Vagina (tissue), 2 donors: ENCODE measurements at regions not wholly inside any gene's neighbourhood (a gene's known extent, or its start where the extent isn't known, plus 50 kb on each side); places are given as distances from the start of the nearest gene placed in this dataset.

Experiments
- DNase-seq, 2 donors: peaks; one replicate each; pipeline ENCODE4 v3.0.0-alpha.2; 2017; ENCODE audit errors: extremely low spot score in 2 of 2
- H3K27ac ChIP-seq: fragments of 200-600 bp; sonication (generic); one replicate; pipeline ENCODE4 v1.5.1; 2019
- H3K27me3 ChIP-seq: fragments of 200-600 bp; sonication (generic); one replicate; pipeline ENCODE4 v1.5.1; 2019
- H3K36me3 ChIP-seq, 2 donors: fragments of 200-600 bp; sonication (generic); one replicate each; pipeline ENCODE4 v1.5.1; 2017 to 2019
- H3K4me1 ChIP-seq: fragments of 200-600 bp; sonication (generic); one replicate; pipeline ENCODE4 v1.5.1; 2019
- H3K4me3 ChIP-seq, 2 donors: fragments of 200-600 bp; sonication (generic); 1 replicate in 1 of 2; 2 replicates in 1 of 2; pipeline ENCODE4 v1.5.1; 2016 to 2019
- H3K9me3 ChIP-seq: fragments of 200-600 bp; sonication (generic); one replicate; pipeline ENCODE4 v1.5.1; 2019
- POLR2A ChIP-seq, 2 donors: fragments of 450-650 bp; IDR thresholded peaks; one replicate each; pipeline ENCODE4 v1.6.1; 2017; ENCODE audit warnings: antibody characterized with exemption in 2 of 2, mild to moderate bottlenecking in 2 of 2, moderate library complexity in 2 of 2
- POLR2AphosphoS5 ChIP-seq, 2 donors: sonication (generic); formaldehyde crosslinking; IDR thresholded peaks; one replicate each; pipeline ENCODE4 v1.9.0; 2017; ENCODE audit warnings: antibody characterized with exemption in 2 of 2, mild to moderate bottlenecking in 2 of 2, low read depth in 1 of 2; ENCODE audit not compliant: insufficient read depth in 1 of 2
- intact Hi-C: fragments of 100-400 bp; cut with DNase I; formaldehyde crosslinking; loops from one replicate; pipeline ENCODE4 v1.15.1; 2023
- TF ChIP-seq, protein P1 (sequence below), 3 experiments: fragments of 450-650 bp in 2 of 3; fragments of 200-600 bp in 1 of 3; sonication (generic) in 1 of 3; IDR thresholded peaks; one replicate each; pipeline ENCODE4 v1.5.1; 2017 to 2019; ENCODE audit warnings: antibody characterized with exemption in 3 of 3, mild to moderate bottlenecking in 2 of 3, moderate library complexity in 2 of 3

DNA sequence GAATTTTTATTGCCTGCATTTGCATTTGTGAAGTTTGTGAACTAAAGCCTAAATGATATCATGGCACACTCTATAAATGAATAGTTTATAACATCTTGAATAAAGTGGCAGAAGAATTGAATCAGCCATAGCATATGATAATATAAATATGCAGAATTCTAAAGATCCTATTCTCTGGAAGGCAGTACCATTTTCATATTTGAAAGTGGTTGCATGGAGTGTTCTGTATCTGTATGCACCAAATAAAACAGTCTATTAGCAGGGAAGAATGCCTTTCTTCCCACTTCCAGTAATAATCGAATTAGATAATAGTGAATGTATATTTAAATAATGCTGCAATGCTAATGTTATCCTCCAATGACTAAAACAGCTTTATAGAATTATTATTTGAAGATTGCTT, 57.9 kb upstream of the TRIM67 start:
- intact Hi-C loops, result no loop called here
- H3K27me3 ChIP-seq, result no peaks in the 10 kb centered on the region
- no peaks in the 10 kb centered on the region for H3K4me1 ChIP-seq
- no peak for TF ChIP-seq POLR2AphosphoS5 (IDR thresholded peaks at IDR 0.05; ENCODE audit: insufficient read depth in 1 of 2, low read depth in 1 of 2)
- TF ChIP-seq, protein P1, sequence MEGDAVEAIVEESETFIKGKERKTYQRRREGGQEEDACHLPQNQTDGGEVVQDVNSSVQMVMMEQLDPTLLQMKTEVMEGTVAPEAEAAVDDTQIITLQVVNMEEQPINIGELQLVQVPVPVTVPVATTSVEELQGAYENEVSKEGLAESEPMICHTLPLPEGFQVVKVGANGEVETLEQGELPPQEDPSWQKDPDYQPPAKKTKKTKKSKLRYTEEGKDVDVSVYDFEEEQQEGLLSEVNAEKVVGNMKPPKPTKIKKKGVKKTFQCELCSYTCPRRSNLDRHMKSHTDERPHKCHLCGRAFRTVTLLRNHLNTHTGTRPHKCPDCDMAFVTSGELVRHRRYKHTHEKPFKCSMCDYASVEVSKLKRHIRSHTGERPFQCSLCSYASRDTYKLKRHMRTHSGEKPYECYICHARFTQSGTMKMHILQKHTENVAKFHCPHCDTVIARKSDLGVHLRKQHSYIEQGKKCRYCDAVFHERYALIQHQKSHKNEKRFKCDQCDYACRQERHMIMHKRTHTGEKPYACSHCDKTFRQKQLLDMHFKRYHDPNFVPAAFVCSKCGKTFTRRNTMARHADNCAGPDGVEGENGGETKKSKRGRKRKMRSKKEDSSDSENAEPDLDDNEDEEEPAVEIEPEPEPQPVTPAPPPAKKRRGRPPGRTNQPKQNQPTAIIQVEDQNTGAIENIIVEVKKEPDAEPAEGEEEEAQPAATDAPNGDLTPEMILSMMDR (IDR thresholded peaks at IDR 0.05), result no peak
- no peak for TF ChIP-seq POLR2A (IDR thresholded peaks at IDR 0.05)
- DNase-seq, result no peak
- no peaks in the 10 kb centered on the region for H3K9me3 ChIP-seq
- H3K27ac ChIP-seq, result no peak overlapping the region
- no peaks in the 10 kb centered on the region for H3K36me3 ChIP-seq
- H3K4me3 ChIP-seq, result no peak overlapping the region

DNA sequence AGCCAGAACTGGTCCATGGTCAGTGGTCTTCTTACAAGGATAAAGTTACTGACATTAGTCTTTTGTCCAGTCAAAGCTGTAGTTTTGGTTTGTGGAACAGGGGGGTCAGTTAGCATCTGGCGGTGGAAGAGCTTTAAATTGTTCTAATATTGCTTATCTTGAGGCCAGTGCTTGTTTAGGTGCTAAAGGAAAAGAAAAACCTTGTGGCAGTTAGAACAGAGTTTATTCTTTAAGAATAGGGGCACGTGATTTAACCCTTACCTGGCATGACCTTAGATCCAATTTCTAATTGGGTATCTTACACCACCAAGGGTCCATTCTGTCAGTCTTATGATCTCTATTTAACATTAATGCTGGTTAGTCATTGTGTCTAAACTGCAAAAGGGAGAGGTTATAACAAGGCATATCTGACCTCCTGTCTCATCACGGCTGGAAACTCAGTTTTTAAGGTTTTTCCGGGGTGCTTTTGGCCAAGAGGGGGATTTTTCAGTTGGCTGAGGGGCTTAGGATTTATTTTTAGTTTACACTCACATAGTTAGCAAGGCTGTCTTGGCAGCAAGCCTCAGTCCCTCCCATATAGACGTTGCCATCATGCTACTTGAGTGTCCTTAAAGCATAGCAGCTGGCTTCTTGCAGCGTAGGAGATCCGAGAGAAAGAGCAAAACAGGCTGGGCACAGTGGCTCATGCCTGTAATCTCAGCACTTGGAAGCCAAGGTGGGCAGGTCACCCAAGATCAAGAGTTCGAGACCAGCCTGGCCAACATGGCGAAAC, 60.1 kb upstream of the FAM89A start:
- Histone ChIP-seq H3K4me1 (no peaks in the 10 kb centered on the region), H3K27me3 (no peaks in the 10 kb centered on the region), H3K4me3 (no peak overlapping the region), H3K9me3 (no peaks in the 10 kb centered on the region), H3K27ac (no peak overlapping the region), H3K36me3 (no peaks in the 10 kb centered on the region)
- DNase-seq, result peak in 1 of 2 donors; percentile 16
- intact Hi-C loops, result no loop called here
- TF ChIP-seq, protein P1 (IDR thresholded peaks at IDR 0.05), result no peak
- TF ChIP-seq POLR2A (IDR thresholded peaks at IDR 0.05), result no peak

DNA sequence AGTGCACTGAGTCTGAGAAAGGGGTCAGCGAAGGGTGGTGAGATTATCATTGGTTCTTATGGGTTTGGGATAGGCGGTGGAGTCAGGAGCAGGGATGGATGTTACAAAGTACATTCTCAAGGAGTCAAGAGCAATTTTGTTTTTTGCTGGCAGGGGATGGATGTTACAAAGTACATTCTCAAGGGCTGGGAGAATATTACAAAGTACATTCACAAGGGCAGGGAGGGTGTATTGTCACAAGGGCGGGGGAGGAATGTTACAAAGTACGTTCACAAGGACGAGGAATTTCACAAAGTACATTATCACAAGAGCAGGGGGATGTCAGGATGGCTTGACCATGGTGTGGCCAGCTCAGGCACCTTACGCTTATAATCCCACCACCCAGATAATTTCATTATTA, 59.3 kb upstream of the FAM89A start:
- no peaks in the 10 kb centered on the region for H3K9me3 ChIP-seq
- TF ChIP-seq POLR2AphosphoS5 (IDR thresholded peaks at IDR 0.05; ENCODE audit: insufficient read depth in 1 of 2, low read depth in 1 of 2) (no peak), POLR2A (IDR thresholded peaks at IDR 0.05) (no peak)
- TF ChIP-seq, protein P1 (IDR thresholded peaks at IDR 0.05), result no peak
- H3K4me3 ChIP-seq, result no peak overlapping the region
- no peak for DNase-seq
- intact Hi-C loops, result no loop called here
- no peak overlapping the region for H3K27ac ChIP-seq
- no peaks in the 10 kb centered on the region for H3K36me3 ChIP-seq
- H3K27me3 ChIP-seq, result no peaks in the 10 kb centered on the region
- no peaks in the 10 kb centered on the region for H3K4me1 ChIP-seq

DNA sequence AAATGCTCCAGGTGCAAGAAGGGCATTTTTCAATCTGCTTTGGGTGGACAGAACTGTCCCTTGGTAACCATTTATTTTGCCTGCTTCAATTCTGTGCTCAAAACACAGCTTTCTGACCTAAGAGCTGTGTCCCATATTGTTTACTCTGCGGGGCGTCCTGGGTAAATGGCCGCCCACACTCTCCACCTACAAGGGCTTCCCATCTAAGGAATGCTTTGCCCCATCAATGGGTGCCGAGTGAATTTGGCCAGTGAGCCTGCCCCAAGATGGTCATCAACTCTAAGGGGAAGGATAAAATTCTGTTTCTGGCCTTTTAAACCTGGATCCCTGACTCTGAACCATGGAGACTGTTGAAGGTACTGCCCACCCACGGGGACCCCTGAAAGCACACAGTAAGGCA, 55.5 kb upstream of the FAM89A start:
- no peak for TF ChIP-seq POLR2AphosphoS5 (IDR thresholded peaks at IDR 0.05; ENCODE audit: insufficient read depth in 1 of 2, low read depth in 1 of 2)
- intact Hi-C loops, result no loop called here
- Histone ChIP-seq H3K36me3 (no peaks in the 10 kb centered on the region), H3K9me3 (no peaks in the 10 kb centered on the region), H3K4me1 (peaks cover 7% of the 10 kb centered on the region), H3K4me3 (no peak overlapping the region), H3K27ac (no peak overlapping the region), H3K27me3 (no peaks in the 10 kb centered on the region)
- DNase-seq, result peak in 1 of 2 donors; percentile 67

DNA sequence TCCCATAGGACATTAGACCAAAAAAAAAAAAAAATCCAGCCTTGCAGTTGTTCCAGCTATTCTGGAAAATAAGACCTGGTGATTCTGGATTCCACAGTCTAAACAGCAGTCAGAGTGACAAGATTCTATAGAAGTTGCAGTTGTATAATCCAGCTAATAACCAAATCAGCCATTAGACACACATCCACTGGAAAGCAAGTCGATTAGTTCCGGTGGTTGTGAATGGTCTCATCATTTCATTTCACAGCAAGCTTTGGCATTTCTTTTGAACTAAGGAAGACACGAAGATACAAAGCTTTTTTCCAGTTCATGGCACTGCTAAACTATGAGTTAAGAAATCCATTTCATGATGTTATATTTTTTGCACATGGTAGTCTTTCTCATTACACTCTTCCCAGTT, 54.4 kb upstream of the FAM89A start:
- no peaks in the 10 kb centered on the region for H3K27me3 ChIP-seq
- TF ChIP-seq, protein P1 (IDR thresholded peaks at IDR 0.05), result no peak
- TF ChIP-seq POLR2A (IDR thresholded peaks at IDR 0.05) (no peak), POLR2AphosphoS5 (IDR thresholded peaks at IDR 0.05; ENCODE audit: insufficient read depth in 1 of 2, low read depth in 1 of 2) (no peak)
- no peaks in the 10 kb centered on the region for H3K9me3 ChIP-seq
- H3K36me3 ChIP-seq, result no peaks in the 10 kb centered on the region
- peaks cover 7% of the 10 kb centered on the region for H3K4me1 ChIP-seq
- no peak for DNase-seq
- no peak overlapping the region for H3K27ac ChIP-seq
- H3K4me3 ChIP-seq, result no peak overlapping the region
- intact Hi-C loops, result no loop called here
